ENCODE measurements at regions not wholly inside any gene's neighbourhood (a gene's known extent, or its start where the extent isn't known, plus 50 kb on each side); places are given as distances from the start of the nearest gene placed in this dataset.

GRCh38 chr4:96162636-96163035 lies 322.7 kb downstream of the PDHA2 start:
- TF ChIP-seq TOX (CRISPR knock-in tag; IDR thresholded peaks at IDR 0.05; ENCODE audit: borderline replicate concordance) (peak; percentile 75; the same call in 1 of the 2 replicates), CREB5 (CRISPR knock-in tag; IDR thresholded peaks at IDR 0.05; ENCODE audit: low read depth) (no peak), ZNF8 (CRISPR knock-in tag; IDR thresholded peaks at IDR 0.05) (no peak), RARB (CRISPR knock-in tag; IDR thresholded peaks at IDR 0.05) (no peak), ARNTL (CRISPR knock-in tag; IDR thresholded peaks at IDR 0.05; ENCODE audit: borderline replicate concordance, low read depth) (no peak), TCF4 (CRISPR knock-in tag; IDR thresholded peaks at IDR 0.05; ENCODE audit: borderline replicate concordance) (no peak), BACH2 (CRISPR knock-in tag; IDR thresholded peaks at IDR 0.05; ENCODE audit: borderline replicate concordance) (no peak), ZFP3 (CRISPR knock-in tag; IDR thresholded peaks at IDR 0.05) (no peak), ZC3H10 (CRISPR knock-in tag; IDR thresholded peaks at IDR 0.05) (no peak), ZNF565 (CRISPR knock-in tag; conservative IDR thresholded peaks at IDR 0.05; ENCODE audit: low read depth) (no peak), CSDC2 (CRISPR knock-in tag; IDR thresholded peaks at IDR 0.05) (no peak)
- TF ChIP-seq, protein P1, sequence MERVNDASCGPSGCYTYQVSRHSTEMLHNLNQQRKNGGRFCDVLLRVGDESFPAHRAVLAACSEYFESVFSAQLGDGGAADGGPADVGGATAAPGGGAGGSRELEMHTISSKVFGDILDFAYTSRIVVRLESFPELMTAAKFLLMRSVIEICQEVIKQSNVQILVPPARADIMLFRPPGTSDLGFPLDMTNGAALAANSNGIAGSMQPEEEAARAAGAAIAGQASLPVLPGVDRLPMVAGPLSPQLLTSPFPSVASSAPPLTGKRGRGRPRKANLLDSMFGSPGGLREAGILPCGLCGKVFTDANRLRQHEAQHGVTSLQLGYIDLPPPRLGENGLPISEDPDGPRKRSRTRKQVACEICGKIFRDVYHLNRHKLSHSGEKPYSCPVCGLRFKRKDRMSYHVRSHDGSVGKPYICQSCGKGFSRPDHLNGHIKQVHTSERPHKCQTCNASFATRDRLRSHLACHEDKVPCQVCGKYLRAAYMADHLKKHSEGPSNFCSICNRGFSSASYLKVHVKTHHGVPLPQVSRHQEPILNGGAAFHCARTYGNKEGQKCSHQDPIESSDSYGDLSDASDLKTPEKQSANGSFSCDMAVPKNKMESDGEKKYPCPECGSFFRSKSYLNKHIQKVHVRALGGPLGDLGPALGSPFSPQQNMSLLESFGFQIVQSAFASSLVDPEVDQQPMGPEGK (CRISPR knock-in tag; IDR thresholded peaks at IDR 0.05; ENCODE audit: borderline replicate concordance): no peak
- TF ChIP-seq, protein P2, sequence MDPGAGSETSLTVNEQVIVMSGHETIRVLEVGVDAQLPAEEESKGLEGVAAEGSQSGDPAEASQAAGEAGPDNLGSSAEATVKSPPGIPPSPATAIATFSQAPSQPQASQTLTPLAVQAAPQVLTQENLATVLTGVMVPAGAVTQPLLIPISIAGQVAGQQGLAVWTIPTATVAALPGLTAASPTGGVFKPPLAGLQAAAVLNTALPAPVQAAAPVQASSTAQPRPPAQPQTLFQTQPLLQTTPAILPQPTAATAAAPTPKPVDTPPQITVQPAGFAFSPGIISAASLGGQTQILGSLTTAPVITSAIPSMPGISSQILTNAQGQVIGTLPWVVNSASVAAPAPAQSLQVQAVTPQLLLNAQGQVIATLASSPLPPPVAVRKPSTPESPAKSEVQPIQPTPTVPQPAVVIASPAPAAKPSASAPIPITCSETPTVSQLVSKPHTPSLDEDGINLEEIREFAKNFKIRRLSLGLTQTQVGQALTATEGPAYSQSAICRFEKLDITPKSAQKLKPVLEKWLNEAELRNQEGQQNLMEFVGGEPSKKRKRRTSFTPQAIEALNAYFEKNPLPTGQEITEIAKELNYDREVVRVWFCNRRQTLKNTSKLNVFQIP (CRISPR knock-in tag; IDR thresholded peaks at IDR 0.05; ENCODE audit: borderline replicate concordance, low read depth): no peak
